ENCODE measurements at regions not wholly inside any gene's neighbourhood (a gene's known extent, or its start where the extent isn't known, plus 50 kb on each side); places are given as distances from the start of the nearest gene placed in this dataset.

DNA sequence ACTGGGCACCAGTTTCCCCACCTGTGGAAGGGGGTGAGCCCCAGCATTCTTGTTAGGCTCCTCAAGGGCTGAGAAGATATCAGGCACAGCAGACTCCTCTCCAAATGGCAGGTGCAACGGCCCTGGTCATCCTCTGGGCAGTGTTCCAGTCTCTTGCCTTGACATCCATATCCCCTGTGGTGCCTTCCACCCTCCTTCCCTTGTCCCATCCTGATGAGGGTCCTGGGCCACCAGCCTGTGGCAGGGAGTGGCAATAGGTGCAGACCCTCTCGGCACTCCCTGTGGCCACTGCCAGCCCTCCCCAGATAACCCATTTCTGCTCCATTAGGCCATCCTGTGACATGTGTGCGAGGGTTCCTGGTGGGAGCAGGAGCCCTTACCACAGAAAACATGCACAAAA, 78.8 kb upstream of the NECTIN1 start:
- TF ChIP-seq SREBF2 (IDR thresholded peaks at IDR 0.05; ENCODE audit: low read length) (no peak), ZZZ3 (IDR thresholded peaks at IDR 0.05; ENCODE audit: control insufficient read depth, insufficient read length, low read depth) (no peak), RAD21 (IDR thresholded peaks at IDR 0.05; ENCODE audit: insufficient read depth, low read depth, low read length) (no peak), HDAC6 (IDR thresholded peaks at IDR 0.05; ENCODE audit: unreplicated experiment) (no peak), TAF1 (IDR thresholded peaks at IDR 0.05; ENCODE audit: borderline replicate concordance, low read depth, low read length) (no peak), MYB (IDR thresholded peaks at IDR 0.05; ENCODE audit: borderline replicate concordance, low read depth, low read length) (no peak), POLR2A (IDR thresholded peaks at IDR 0.05; ENCODE audit: low read depth, low read length) (no peak), TCF7 (IDR thresholded peaks at IDR 0.05; ENCODE audit: borderline replicate concordance) (no peak)
- TF ChIP-seq, protein P1, sequence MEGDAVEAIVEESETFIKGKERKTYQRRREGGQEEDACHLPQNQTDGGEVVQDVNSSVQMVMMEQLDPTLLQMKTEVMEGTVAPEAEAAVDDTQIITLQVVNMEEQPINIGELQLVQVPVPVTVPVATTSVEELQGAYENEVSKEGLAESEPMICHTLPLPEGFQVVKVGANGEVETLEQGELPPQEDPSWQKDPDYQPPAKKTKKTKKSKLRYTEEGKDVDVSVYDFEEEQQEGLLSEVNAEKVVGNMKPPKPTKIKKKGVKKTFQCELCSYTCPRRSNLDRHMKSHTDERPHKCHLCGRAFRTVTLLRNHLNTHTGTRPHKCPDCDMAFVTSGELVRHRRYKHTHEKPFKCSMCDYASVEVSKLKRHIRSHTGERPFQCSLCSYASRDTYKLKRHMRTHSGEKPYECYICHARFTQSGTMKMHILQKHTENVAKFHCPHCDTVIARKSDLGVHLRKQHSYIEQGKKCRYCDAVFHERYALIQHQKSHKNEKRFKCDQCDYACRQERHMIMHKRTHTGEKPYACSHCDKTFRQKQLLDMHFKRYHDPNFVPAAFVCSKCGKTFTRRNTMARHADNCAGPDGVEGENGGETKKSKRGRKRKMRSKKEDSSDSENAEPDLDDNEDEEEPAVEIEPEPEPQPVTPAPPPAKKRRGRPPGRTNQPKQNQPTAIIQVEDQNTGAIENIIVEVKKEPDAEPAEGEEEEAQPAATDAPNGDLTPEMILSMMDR (IDR thresholded peaks at IDR 0.05 in 2 of 3, conservative IDR thresholded peaks at IDR 0.05 in 1 of 3; ENCODE audit: control insufficient read depth in 2 of 3, extremely low read depth in 1 of 3, insufficient read depth in 1 of 3, low read depth in 3 of 3, low read length in 3 of 3): no peak
